Iris pigment epithelial cell (primary cell): ENCODE measurements at regions not wholly inside any gene's neighbourhood (a gene's known extent, or its start where the extent isn't known, plus 50 kb on each side); places are given as distances from the start of the nearest gene placed in this dataset.
A peak's percentile ranks its signal among the peaks of the same experiment; 100 is the strongest.
"Not testable (repeated sequence)": the region's sequence is repeated elsewhere in the genome, so short reads cannot be mapped to it uniquely, and the experiment has no call there.

Experiments used
- DNase-seq: peaks from one replicate; pipeline ENCODE4 v3.0.0-alpha.2; 2011; ENCODE audit warnings: low read depth

DNA sequence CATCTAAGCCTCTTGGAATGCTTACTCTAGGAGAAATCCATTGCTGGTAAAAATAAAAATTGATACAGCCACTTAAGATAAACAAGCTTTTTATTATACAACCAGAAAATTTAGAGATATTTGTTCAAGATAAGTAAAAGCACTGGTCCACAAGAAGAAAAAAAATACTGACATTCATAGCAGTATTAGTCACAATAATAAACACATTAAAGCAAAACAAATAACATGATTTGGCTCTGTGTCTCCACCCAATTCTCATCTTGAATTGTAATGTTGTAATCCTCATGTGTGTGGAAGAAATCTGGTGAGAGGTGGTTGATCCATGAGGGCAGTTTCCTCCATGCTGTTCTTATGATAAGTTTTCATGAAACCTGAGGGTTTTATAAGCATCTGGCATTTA lies 1093.5 kb upstream of the ADGRB3 start:
- DNase-seq: peak; percentile 47

GRCh38 chr6:67538032-67538431 lies 1097.0 kb upstream of the ADGRB3 start:
- DNase-seq: no peak

DNA sequence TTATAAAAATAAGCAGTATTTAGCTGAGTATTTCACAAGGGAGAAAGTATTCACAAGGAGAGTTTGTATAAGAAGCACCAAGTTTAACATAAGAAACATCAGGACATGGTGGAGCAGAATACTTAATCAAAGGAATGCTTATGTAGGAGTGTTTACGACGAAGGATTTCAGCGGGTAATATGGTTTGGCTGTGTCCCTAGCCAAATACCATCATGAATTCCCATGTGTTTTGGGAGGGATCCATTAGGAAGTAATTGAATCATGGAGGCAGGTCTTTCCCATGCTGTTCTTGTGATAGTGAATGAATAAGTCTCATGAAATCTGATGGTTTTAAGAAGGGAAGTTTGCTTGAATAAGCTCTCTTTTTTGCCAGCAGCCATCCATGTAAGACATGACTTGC lies 1099.1 kb upstream of the ADGRB3 start:
- no peak for DNase-seq

DNA sequence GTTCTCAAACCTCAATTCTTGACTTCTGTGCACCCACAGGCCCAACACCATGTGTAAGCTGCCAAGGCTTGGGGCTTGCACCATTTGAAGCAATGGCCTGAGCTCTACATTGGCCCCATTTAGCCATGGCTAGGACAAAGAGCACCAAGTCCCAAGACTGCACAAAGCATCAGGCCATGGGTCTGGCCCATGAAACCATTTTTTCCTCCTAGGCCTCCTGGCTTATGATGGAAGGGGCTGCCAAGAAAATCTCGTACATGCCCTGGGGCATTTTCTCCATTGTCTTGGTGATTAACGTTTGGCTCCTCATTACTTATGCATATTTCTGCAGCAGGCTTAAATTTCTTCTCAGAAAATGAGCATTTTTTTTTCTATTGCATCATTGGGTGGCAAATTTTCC lies 1128.7 kb upstream of the ADGRB3 start:
- DNase-seq: no peak

- DNase-seq: peak; percentile 0
These were observed 1133.3 kb upstream of the ADGRB3 start for GRCh38 chr6:67501755-67502154.

DNA sequence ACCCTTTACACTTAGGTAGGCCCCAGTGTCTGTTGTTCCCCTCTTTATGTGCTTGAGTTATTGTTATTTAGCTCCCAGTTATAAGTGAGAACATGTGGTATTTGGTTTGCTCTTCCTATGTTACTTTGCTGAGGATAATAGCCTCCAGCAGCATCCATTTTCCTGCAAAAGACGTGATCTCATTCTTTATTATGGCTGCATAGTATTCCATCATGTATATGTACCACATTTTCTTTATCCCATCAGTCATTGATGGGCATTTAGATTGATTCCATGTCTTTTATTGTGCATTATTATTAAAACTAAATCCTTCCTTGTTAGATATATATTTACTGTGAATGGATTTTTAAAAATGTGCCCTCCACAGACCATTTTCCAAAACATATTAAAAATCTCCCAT lies 1137.3 kb upstream of the ADGRB3 start:
- DNase-seq: no peak

- DNase-seq: no peak
These were observed 1138.9 kb upstream of the ADGRB3 start for GRCh38 chr6:67496191-67496590.

DNA sequence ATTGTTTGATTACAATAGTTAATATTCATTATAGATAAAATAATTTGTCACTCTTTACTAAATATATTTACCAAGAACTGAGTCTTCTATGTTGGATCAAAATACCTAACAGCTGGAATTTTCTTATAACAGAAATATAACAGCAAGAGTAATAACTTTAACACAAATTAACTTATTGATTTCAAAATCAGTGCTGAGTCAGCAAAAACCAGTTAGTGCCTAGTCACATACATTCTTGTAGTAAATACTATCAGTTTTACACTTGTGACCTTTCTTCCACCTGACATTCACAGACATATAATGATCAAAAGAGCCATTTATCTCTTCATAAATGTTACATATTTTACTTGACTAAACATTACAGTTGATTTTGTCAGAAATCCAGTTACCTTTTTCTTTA lies 1141.4 kb upstream of the ADGRB3 start:
- DNase-seq: no peak

- no peak for DNase-seq
These were observed 1159.4 kb upstream of the ADGRB3 start for GRCh38 chr6:67475700-67476099.

GRCh38 chr6:67467341-67467740 lies 1167.7 kb upstream of the ADGRB3 start:
- no peak for DNase-seq

DNA sequence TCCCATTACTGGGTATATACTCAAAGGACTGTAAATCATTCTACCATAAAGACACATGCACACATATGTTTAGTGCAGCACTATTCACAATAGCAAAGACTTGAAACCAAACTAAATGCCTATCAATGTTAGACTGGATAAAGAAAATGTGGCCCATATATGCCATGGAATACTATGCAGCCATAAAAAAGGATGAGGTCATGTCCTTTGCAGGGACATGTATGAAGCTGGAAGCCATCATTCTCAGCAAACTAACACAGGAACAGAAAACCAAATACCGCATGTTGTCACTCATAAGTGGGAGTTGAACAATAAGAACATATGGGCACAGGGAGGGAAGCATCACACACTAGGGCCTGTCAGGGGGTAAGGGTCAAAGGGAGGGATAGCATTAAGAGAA lies 1172.4 kb upstream of the ADGRB3 start:
- DNase-seq: not testable (repeated sequence)

DNA sequence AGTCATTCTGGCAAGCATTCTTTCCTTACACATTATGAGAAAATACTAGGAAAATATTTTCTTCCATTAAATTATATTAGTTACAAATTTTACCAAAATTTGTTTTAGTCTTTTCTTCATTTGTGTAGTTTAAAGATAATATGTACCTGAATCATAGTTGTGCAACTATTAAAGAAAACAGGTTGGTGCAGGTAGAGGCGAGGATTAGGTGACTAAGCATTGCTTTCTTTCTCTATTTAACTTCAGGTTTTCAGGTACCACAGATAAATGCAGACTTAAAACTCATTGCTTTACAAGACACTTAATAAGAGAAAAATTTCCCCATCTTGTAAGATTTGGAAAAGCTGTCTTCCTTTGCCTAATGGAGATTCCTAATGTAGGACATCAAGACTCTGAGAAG lies 1175.5 kb upstream of the ADGRB3 start:
- DNase-seq: no peak

DNA sequence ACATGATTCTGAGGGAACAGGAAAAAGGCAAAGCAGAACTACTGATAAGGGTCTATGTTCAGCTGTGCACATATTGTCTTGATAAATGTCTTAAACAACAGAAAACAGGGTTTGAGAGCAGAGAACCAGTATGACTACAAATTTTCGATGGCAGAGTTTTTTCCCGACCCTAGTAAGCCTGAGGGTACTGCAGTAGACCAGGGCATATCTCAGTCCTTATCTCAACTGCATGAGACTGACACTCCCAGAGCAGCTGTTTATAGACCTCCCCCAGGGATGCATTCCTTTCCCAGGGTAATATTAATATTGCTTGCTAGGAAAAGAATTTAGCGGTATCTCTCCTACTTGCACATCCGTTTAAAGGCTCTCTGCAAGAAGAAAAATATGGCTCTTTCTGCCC lies 1176.8 kb upstream of the ADGRB3 start:
- DNase-seq: no peak

- no peak for DNase-seq
These were observed 1183.2 kb upstream of the ADGRB3 start for GRCh38 chr6:67451874-67452273.

- DNase-seq: no peak
These were observed 1184.4 kb upstream of the ADGRB3 start for GRCh38 chr6:67450641-67451040.

DNA sequence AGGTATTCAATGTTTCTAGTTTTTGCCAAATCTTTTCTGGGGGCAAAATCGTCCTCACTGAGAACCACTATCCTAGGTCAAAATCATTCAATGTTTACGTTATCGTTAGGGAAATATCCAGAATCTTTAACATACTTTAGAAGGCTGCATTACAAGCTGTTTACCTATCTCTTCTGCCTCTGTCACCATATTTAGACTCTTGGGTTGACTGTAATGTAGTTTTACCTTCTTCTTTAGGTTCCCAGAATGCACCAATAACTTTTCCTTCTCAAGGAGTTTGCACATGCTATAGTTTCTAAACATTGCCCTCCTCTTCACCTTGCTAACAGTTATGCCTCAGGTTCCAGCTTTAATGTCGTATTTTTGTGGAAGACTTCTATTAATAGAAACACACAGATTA lies 1185.5 kb upstream of the ADGRB3 start:
- no peak for DNase-seq

GRCh38 chr6:67433124-67433523 lies 1202.0 kb upstream of the ADGRB3 start:
- DNase-seq: peak; percentile 3

DNA sequence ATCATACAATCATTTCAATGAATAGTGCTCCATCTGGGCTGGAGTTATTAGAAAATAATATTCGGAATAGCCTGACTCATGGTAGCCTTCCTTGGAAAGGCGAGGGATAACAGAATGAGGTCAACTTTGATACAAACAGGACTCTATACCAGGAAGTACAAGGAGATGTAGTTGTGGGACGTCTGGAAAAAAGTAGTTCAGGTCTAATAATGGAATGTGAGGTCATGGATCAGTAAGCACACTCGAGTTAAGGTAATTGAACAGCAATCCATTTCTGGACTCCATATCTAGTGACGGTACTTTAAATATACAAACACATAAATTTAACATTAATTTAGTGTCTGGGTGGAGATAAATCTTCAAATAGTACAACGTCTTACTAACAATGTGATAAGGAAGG lies 1204.0 kb upstream of the ADGRB3 start:
- no peak for DNase-seq

GRCh38 chr6:67426686-67427085 lies 1208.4 kb upstream of the ADGRB3 start:
- DNase-seq: not testable (repeated sequence)

GRCh38 chr6:67412035-67412434 lies 1223.0 kb upstream of the ADGRB3 start:
- DNase-seq: no peak

DNA sequence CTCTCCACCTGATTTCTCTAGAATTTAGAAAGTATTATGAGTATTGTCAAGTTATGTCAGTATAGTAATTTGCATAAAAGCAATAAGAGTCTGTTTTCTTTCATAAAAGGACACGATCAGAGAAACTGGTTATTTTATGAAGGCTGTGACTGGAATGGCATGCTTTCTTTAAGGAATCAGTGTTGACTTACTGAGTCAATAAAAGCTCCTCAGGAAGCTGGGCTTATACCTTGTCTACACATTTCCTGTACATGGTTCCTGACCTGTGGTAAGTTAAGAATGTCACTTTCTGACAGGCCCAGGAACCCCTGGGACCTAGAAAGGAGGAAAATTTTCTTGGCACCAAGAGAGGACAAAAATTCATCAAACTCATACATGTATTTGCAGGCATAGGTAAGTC lies 1224.0 kb upstream of the ADGRB3 start:
- peak; percentile 15 for DNase-seq

DNA sequence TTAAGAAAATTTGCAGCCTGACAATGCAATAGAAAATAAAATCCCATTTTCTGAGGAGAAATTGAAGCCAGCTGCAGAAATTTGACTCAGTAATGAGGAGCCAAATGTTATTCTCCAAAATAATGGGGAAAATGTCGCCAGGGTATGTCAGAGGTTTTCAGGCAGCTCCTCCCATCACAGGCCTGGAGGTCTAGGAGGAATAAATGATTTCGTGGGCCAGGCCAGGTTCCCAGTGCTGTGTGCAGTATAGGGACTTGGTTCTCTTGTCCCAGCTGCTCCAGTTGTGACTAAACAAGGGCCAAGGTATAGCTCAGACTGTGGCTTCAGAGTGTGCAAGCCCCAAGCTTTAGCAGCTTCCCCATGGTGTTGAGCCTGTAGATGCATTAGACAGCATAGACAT lies 1240.8 kb upstream of the ADGRB3 start:
- DNase-seq: no peak

DNA sequence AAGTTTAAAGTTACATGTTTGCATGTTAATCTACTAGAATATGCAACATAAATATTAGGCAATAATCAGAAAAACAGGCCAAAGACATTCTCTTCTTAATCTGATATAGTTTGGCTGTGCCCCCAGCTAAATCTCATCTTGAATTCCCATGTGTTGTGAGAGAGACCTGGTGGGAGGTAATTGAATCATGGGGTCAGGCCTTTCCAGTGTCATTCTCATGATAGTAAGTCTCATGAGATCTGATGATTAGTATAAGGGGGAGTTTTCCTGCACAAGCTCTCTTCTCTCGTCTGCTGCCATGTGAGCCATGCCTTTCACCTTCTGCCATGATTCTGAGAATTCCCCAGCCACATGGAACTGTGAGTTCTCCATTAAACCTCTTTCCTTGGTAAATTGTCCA lies 1241.7 kb upstream of the ADGRB3 start:
- DNase-seq: no peak

DNA sequence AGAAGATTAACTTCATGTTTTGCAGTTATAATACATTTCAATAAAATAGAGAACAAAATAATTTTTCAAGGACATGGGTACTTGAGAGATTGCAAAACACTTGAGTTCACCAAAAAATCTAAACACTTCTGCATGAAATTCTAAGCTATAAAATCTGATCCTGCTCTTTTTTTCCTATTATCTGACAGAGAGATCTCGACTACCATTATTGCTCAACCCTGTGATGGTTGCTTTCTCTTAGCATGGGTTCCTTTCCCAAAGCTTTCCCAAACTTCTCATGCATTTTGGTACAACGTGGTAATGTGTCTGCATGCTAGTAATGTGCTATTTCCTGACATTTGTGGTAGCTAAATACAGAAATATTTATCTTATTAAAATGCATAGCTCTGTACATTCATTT lies 1243.1 kb upstream of the ADGRB3 start:
- DNase-seq: peak; percentile 8

- DNase-seq: no peak
These were observed 1265.4 kb upstream of the ADGRB3 start for GRCh38 chr6:67369679-67370078.
